Breast epithelium (tissue), 3 donors: ENCODE measurements at regions not wholly inside any gene's neighbourhood (a gene's known extent, or its start where the extent isn't known, plus 50 kb on each side); places are given as distances from the start of the nearest gene placed in this dataset.

ENCODE experiments used
- CTCF ChIP-seq, 3 donors: fragments of 450-650 bp; IDR thresholded peaks; one replicate each; pipeline ENCODE4 v1.5.1; 2016 to 2017; ENCODE audit warnings: antibody characterized with exemption in 3 of 3, mild to moderate bottlenecking in 3 of 3, moderate library complexity in 3 of 3
- POLR2A ChIP-seq: fragments of 450-650 bp; IDR thresholded peaks from one replicate; pipeline ENCODE4 v1.6.1; 2016; ENCODE audit warnings: antibody characterized with exemption, mild to moderate bottlenecking, moderate library complexity
- POLR2AphosphoS5 ChIP-seq, 3 donors: sonication (generic); formaldehyde crosslinking; IDR thresholded peaks; one replicate each; pipeline ENCODE4 v1.6.1; 2017; ENCODE audit warnings: antibody characterized with exemption in 3 of 3

DNA sequence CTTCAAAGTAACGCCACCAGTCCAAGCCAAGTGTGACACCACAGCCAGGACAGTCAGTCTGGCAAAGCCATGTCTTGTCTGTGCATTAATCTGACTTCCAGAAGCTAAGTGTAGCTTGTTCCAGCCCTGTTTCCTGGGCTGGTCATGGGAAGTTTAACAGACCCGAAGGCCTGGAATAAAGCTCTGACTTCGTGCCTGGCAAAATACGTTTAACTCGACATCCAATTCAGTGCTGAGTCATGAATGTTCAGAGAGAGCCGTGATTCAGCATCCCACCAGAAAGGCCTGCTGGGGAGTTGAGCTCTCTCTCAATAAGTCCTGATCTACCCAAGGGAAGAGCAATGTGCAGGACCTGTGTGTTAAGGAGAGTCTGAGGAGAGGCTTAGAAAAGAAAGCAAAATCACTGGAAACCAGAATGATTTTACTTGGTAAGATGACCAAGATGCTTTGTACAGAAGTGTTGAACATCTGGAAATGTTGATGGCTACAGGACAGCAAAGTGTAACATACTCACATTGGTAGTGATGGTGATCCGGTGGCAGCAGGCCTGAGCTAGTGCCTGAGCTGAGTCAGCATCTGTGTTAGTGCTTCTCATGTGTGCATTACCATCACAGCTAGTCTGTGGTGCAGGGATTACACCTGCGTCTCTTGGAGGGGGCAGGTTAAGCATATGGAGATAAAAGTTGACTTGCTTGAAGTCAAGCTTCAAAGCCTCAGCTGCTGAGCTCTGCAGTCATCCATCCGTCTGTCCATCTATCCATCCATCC is 743.7 kb upstream of the HS6ST1 start:
- TF ChIP-seq CTCF (IDR thresholded peaks at IDR 0.05), result no peak
- no peak for TF ChIP-seq POLR2A
- no peak for TF ChIP-seq POLR2AphosphoS5 (IDR thresholded peaks at IDR 0.05)
